Brain microvascular endothelial cell (primary cell): ENCODE measurements at regions not wholly inside any gene's neighbourhood (a gene's known extent, or its start where the extent isn't known, plus 50 kb on each side); places are given as distances from the start of the nearest gene placed in this dataset.

Experiments
- DNase-seq: peaks from one replicate; pipeline ENCODE4 v3.0.0-alpha.2; 2020
- H3K27ac ChIP-seq: fragments of 250-450 bp; sonication (Bioruptor Pico); 2 replicates; pipeline ENCODE4 v1.5.1; 2020; ENCODE audit warnings: mild to moderate bottlenecking, moderate library complexity
- H3K27me3 ChIP-seq: fragments of 250-450 bp; sonication (Bioruptor Pico); replicated peaks from 2 replicates; pipeline ENCODE4 v1.5.1; 2020; ENCODE audit warnings: mild to moderate bottlenecking
- H3K36me3 ChIP-seq: fragments of 250-450 bp; sonication (Bioruptor Pico); replicated peaks from 2 replicates; pipeline ENCODE4 v1.5.1; 2020; ENCODE audit warnings: mild to moderate bottlenecking
- H3K4me3 ChIP-seq: 2 replicates; pipeline ENCODE4 v1.5.1; 2011; ENCODE audit warnings: low read depth, mild to moderate bottlenecking, control low read depth, low read length, moderate library complexity
- in situ Hi-C: cut with HindIII; loops from 2 replicates; pipeline ENCODE4 v1.10.0; 2017; ENCODE audit warnings: low sequenced_read_pairs, low pct_ligation_motif_present
- TF ChIP-seq, protein P1 (sequence below): IDR thresholded peaks from 2 replicates; pipeline ENCODE4 v1.5.1; 2011; ENCODE audit warnings: low read depth, mild to moderate bottlenecking, moderate library complexity, low read length, control low read depth, inconsistent platforms; ENCODE audit errors: missing control alignments

- in situ Hi-C loops, result no loop called here
- Histone ChIP-seq H3K4me3 (no peak overlapping the region), H3K27me3 (no peaks in the 10 kb centered on the region), H3K27ac (no peak overlapping the region), H3K36me3 (no peaks in the 10 kb centered on the region)
- no peak for DNase-seq
- TF ChIP-seq, protein P1, sequence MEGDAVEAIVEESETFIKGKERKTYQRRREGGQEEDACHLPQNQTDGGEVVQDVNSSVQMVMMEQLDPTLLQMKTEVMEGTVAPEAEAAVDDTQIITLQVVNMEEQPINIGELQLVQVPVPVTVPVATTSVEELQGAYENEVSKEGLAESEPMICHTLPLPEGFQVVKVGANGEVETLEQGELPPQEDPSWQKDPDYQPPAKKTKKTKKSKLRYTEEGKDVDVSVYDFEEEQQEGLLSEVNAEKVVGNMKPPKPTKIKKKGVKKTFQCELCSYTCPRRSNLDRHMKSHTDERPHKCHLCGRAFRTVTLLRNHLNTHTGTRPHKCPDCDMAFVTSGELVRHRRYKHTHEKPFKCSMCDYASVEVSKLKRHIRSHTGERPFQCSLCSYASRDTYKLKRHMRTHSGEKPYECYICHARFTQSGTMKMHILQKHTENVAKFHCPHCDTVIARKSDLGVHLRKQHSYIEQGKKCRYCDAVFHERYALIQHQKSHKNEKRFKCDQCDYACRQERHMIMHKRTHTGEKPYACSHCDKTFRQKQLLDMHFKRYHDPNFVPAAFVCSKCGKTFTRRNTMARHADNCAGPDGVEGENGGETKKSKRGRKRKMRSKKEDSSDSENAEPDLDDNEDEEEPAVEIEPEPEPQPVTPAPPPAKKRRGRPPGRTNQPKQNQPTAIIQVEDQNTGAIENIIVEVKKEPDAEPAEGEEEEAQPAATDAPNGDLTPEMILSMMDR, result no peak
Measured at GRCh38 chr12:90129366-90130030, 420.9 kb upstream of the ATP2B1 start.

DNA sequence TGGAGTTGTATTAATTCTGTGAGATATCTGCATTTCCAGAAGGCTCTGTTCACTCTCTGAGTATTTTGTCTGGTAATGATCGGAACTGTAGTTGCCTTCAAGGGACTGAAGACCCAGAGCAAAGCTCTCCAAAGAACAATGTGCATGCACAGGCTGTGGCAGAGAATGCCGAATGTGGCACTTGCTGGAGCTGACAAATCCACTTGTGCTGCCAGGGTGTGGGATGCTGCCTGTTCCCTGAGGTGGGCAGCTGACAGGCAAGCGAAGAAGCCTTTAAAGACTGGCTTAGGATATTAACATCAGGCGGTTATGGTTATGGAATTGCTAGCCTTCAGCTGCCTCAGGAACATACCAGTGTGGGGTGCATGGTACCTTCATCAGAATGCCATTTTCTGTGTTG, 419.9 kb upstream of the ATP2B1 start:
- TF ChIP-seq, protein P1, result no peak
- in situ Hi-C loops, result no loop called here

DNA sequence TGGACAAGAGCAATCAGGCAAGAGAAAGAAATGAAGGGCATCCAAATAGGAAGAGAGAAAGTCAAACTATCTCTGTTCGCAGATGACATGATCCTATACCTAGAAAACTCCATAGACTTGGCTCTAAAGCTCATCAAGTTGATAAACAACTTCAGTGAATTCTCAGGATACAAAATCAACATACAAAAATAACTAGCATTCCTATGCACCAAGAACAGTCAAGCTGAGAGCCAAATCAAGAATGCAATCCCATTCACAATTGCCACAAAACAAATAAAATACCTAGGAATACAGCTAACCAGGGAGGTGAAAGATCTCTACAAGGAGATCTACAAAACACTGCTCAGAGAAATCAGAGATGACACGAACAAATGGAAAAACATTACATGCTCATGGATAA, 417.5 kb upstream of the ATP2B1 start:
- TF ChIP-seq, protein P1, result no peak
- in situ Hi-C loops, result no loop called here
- Histone ChIP-seq H3K27ac (no peak overlapping the region), H3K27me3 (no peaks in the 10 kb centered on the region), H3K4me3 (no peak overlapping the region), H3K36me3 (no peaks in the 10 kb centered on the region)
- DNase-seq, result no peak

More for the DNA sequence above, 419.9 kb upstream of the ATP2B1 start:
- Histone ChIP-seq H3K4me3 (no peak overlapping the region), H3K36me3 (no peaks in the 10 kb centered on the region), H3K27me3 (no peaks in the 10 kb centered on the region), H3K27ac (no peak overlapping the region)
- no peak for DNase-seq

DNA sequence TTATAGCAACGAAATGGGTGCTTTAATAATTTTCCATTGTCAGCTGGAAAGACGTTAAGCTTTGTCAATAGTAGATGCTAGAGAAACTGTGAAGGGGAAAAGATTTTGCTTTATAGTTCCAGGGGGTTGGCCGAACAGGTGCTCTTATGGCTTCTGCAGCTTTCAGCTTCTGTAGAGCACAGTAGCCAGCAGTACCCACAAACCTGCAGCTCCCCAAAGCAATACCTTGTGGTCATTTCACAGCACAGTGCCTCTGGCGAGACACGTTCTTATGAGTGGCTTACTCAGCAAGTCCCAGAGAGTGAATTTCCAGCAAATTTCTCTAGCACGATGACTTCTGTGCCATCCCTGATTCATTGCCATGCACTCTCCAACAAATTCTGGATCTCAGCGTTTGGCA, 416.3 kb upstream of the ATP2B1 start:
- TF ChIP-seq, protein P1, result no peak
- no peak overlapping the region for H3K27ac ChIP-seq
- in situ Hi-C loops, result no loop called here
- DNase-seq, result no peak
- no peaks in the 10 kb centered on the region for H3K27me3 ChIP-seq
- no peaks in the 10 kb centered on the region for H3K36me3 ChIP-seq
- no peak overlapping the region for H3K4me3 ChIP-seq

DNA sequence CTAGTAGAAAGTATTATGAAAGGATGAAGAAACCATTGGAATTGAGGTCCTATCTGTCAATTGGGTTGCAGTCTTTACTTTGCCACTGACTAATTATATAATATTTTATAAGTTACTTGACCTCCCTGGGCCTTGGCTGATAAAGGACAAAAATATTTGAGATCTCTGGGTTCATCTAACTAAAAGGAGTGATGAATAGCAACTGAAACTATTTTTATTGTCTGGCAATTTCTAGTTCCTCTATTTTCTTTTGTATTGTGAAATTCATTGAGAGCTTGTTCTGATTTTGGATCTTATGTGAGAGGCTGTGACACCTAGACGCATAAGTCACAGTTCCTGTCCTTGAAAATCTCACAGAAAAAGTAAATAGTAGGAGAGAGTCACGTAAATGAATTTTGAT, 415.7 kb upstream of the ATP2B1 start:
- Histone ChIP-seq H3K27me3 (no peaks in the 10 kb centered on the region), H3K27ac (no peak overlapping the region), H3K4me3 (no peak overlapping the region), H3K36me3 (no peaks in the 10 kb centered on the region)
- no peak for DNase-seq
- in situ Hi-C loops, result no loop called here
- TF ChIP-seq, protein P1, result no peak

GRCh38 chr12:90122681-90123080, 414.0 kb upstream of the ATP2B1 start:
- H3K27me3 ChIP-seq, result no peaks in the 10 kb centered on the region
- no peaks in the 10 kb centered on the region for H3K36me3 ChIP-seq
- in situ Hi-C loops, result no loop called here

More at GRCh38 chr12:90122681-90123080, 414.0 kb upstream of the ATP2B1 start:
- Histone ChIP-seq H3K4me3 (no peak overlapping the region), H3K27ac (no peak overlapping the region)
- DNase-seq, result no peak
- TF ChIP-seq, protein P1, result no peak
